ENCODE measurements at regions not wholly inside any gene's neighbourhood (a gene's known extent, or its start where the extent isn't known, plus 50 kb on each side); places are given as distances from the start of the nearest gene placed in this dataset.

DNA sequence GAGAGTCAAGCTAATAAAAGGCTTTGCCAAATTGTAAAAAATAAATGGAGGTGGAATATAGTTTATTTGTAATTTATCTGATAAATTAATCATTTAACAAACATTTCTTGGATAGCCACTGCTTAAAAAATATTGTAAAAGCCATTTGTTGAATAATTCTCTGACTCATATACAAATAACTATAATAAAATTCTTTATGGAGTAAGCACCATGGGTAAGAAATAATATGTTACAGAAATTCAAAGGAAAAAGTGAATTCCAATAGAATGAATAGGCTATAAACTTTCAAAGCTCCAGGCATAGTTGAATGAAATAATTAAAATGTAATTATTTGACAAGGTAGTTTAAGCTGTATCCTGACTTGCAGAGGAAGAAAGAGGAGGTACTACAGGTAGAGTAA lies 291.4 kb upstream of the TMEM229A start:
- no peak overlapping the region for H3K4me2 ChIP-seq (ENCODE audit: low read depth, low read length)
- no peaks in the 10 kb centered on the region for H3K4me1 ChIP-seq (ENCODE audit: insufficient read depth, low read length)
- H3K79me2 ChIP-seq (ENCODE audit: insufficient read depth, low read length), result no peaks in the 10 kb centered on the region
- no peak for FAIRE-seq
- DNase-seq (ENCODE audit: low spot score), result no peak
- H3K4me3 ChIP-seq (replicated peaks in 1 of 3; ENCODE audit: insufficient read depth in 1 of 3, low read depth in 2 of 3, low read length in 3 of 3), result no peak overlapping the region
- H3K36me3 ChIP-seq (replicated peaks in 1 of 2; ENCODE audit: control insufficient read depth in 1 of 2, insufficient read depth in 2 of 2, low read length in 2 of 2), result no peaks in the 10 kb centered on the region
- H3K27me3 ChIP-seq (ENCODE audit: control insufficient read depth in 1 of 2, insufficient read depth in 2 of 2, low read length in 2 of 2), result no peaks in the 10 kb centered on the region
- no peak overlapping the region for H3K27ac ChIP-seq (ENCODE audit: extremely low read length, insufficient read depth, low read length)
- ATAC-seq, result no peak
- no peak for TF ChIP-seq KMT2B (CRISPR knock-in tag; IDR thresholded peaks at IDR 0.05)
- no peak for TF ChIP-seq ZNF496 (CRISPR knock-in tag; IDR thresholded peaks at IDR 0.05; ENCODE audit: insufficient replicate concordance)
- no peak for TF ChIP-seq SAFB2 (CRISPR knock-in tag; IDR thresholded peaks at IDR 0.05; ENCODE audit: borderline replicate concordance, low read depth)
- TF ChIP-seq SUZ12 (IDR thresholded peaks at IDR 0.05; ENCODE audit: low read depth, low read length), result no peak
- TF ChIP-seq ETV6 (CRISPR knock-in tag; conservative IDR thresholded peaks at IDR 0.05), result no peak
- TF ChIP-seq SIX4 (CRISPR knock-in tag; IDR thresholded peaks at IDR 0.05), result no peak
- TF ChIP-seq ZNF484 (CRISPR knock-in tag; IDR thresholded peaks at IDR 0.05; ENCODE audit: borderline replicate concordance, low read depth), result no peak
- no peak for TF ChIP-seq POLR2AphosphoS5 (IDR thresholded peaks at IDR 0.05; ENCODE audit: low read depth, low read length)
- TF ChIP-seq SP4 (CRISPR knock-in tag; IDR thresholded peaks at IDR 0.05), result no peak
- TF ChIP-seq PITX1 (CRISPR knock-in tag; IDR thresholded peaks at IDR 0.05), result no peak
- no peak for TF ChIP-seq NFKB2 (CRISPR knock-in tag; IDR thresholded peaks at IDR 0.05; ENCODE audit: borderline replicate concordance)
- TF ChIP-seq, protein P1, sequence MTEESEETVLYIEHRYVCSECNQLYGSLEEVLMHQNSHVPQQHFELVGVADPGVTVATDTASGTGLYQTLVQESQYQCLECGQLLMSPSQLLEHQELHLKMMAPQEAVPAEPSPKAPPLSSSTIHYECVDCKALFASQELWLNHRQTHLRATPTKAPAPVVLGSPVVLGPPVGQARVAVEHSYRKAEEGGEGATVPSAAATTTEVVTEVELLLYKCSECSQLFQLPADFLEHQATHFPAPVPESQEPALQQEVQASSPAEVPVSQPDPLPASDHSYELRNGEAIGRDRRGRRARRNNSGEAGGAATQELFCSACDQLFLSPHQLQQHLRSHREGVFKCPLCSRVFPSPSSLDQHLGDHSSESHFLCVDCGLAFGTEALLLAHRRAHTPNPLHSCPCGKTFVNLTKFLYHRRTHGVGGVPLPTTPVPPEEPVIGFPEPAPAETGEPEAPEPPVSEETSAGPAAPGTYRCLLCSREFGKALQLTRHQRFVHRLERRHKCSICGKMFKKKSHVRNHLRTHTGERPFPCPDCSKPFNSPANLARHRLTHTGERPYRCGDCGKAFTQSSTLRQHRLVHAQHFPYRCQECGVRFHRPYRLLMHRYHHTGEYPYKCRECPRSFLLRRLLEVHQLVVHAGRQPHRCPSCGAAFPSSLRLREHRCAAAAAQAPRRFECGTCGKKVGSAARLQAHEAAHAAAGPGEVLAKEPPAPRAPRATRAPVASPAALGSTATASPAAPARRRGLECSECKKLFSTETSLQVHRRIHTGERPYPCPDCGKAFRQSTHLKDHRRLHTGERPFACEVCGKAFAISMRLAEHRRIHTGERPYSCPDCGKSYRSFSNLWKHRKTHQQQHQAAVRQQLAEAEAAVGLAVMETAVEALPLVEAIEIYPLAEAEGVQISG (CRISPR knock-in tag; IDR thresholded peaks at IDR 0.05), result no peak
- TF ChIP-seq, protein P2, sequence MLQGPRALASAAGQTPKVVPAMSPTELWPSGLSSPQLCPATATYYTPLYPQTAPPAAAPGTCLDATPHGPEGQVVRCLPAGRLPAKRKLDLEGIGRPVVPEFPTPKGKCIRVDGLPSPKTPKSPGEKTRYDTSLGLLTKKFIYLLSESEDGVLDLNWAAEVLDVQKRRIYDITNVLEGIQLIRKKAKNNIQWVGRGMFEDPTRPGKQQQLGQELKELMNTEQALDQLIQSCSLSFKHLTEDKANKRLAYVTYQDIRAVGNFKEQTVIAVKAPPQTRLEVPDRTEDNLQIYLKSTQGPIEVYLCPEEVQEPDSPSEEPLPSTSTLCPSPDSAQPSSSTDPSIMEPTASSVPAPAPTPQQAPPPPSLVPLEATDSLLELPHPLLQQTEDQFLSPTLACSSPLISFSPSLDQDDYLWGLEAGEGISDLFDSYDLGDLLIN (CRISPR knock-in tag; IDR thresholded peaks at IDR 0.05; ENCODE audit: borderline replicate concordance), result no peak
- no peak for TF ChIP-seq NR3C1 (CRISPR knock-in tag; IDR thresholded peaks at IDR 0.05)
- intact Hi-C loops (cut with micrococcal nuclease; ENCODE audit: unreplicated experiment), result no loop called here
- no peak overlapping the region for H2AFZ ChIP-seq (ENCODE audit: low read length)
- no peaks in the 10 kb centered on the region; the same call in 1 of the 2 replicates for H3K9me3 ChIP-seq (ENCODE audit: low read length)
- in situ Hi-C loops (cut with HindIII; ENCODE audit: extremely low pct_ligation_motif_present, low pct_unique_long_range_greater_than_20kb), result no loop called here
- H4K20me1 ChIP-seq (ENCODE audit: insufficient read depth, low read length), result no peaks in the 10 kb centered on the region
- BruUV-seq (replicated peaks), result no TSS peak
- POLR2A ChIA-PET, result no interaction called here
- no peak overlapping the region for H3K9ac ChIP-seq (ENCODE audit: insufficient read depth, low read depth, low read length)
- CTCF ChIA-PET (ENCODE audit: low intra/inter-chr PET ratio, low total read pairs), result no interaction called here
